ENCODE measurements at regions not wholly inside any gene's neighbourhood (a gene's known extent, or its start where the extent isn't known, plus 50 kb on each side); places are given as distances from the start of the nearest gene placed in this dataset.
"Not testable (repeated sequence)": the region's sequence is repeated elsewhere in the genome, so short reads cannot be mapped to it uniquely, and the experiment has no call there.

DNA sequence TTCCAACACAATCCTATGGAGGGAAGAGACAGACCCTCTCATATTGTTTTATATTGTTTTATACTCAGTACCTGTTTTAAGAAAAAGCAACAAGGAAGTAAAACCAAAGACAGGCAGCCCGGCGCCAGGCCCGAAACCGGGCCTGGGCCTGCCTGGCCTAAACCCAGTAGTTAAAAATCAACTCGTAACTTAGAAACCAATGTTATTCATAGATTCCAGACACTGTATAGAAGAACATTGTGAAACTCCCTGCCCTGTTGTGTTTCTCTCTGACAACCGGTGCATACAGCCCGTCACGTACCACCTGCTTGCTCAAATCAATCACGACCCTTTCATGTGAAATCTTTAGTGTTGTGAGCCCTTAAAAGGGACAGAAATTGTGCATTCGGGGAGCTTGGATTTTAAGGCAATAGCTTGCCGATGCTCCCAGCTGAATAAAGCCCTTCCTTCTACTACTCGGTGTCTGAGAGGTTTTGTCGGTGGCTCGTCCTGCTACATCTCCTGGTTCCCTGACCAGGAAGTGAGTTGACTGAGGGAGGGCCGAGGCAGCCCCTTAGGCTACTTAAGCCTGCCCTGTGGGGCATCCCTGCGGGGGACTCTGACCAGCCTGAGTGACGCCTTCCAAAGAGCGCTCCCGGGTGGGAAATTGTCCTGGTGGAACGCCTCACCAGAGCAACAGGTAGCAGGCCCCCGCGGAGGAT is 83.5 kb upstream of the ADGRA3 start:
- TF ChIP-seq EZH2 (IDR thresholded peaks at IDR 0.05; ENCODE audit: low read length, missing control alignments), result not testable (repeated sequence)
- TF ChIP-seq, protein P1, sequence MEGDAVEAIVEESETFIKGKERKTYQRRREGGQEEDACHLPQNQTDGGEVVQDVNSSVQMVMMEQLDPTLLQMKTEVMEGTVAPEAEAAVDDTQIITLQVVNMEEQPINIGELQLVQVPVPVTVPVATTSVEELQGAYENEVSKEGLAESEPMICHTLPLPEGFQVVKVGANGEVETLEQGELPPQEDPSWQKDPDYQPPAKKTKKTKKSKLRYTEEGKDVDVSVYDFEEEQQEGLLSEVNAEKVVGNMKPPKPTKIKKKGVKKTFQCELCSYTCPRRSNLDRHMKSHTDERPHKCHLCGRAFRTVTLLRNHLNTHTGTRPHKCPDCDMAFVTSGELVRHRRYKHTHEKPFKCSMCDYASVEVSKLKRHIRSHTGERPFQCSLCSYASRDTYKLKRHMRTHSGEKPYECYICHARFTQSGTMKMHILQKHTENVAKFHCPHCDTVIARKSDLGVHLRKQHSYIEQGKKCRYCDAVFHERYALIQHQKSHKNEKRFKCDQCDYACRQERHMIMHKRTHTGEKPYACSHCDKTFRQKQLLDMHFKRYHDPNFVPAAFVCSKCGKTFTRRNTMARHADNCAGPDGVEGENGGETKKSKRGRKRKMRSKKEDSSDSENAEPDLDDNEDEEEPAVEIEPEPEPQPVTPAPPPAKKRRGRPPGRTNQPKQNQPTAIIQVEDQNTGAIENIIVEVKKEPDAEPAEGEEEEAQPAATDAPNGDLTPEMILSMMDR (conservative IDR thresholded peaks at IDR 0.05 in 1 of 2, IDR thresholded peaks at IDR 0.05 in 1 of 2; ENCODE audit: low read depth in 1 of 2, low read length in 2 of 2), result not testable (repeated sequence)

Measured in fibroblast of lung (primary cell).